K562 (cell line): ENCODE measurements at regions not wholly inside any gene's neighbourhood (a gene's known extent, or its start where the extent isn't known, plus 50 kb on each side); places are given as distances from the start of the nearest gene placed in this dataset.

Source experiments
- ATAC-seq: fragments of 200-7000 bp; cut with Tn5 transposase; 3 replicates; pipeline ENCODE4 v1.9.1; 2020; ENCODE audit warnings: moderate library complexity
- BruUV-seq: library from RNA; stranded (reverse); fragments of 400-500 nt; replicated peaks from 2 replicates; lab custom pipeline; 2021; lab: Mats Ljungman, UMichigan
- CTCF ChIA-PET: fragments of 300-600 bp; formaldehyde crosslinking; extraction: SDS; loops from one replicate; lab custom pipeline; 2021; ENCODE audit warnings: low intra/inter-chr PET ratio; lab: Yijun Ruan, JAX
- POLR2A ChIA-PET: fragments of 300-600, 350-650 bp; sonication (Branson Sonifier 250); formaldehyde crosslinking; extraction: SDS; loops from one replicate; lab custom pipeline; 2021; ENCODE audit warnings: antibody characterized with exemption, inconsistent platforms; lab: Yijun Ruan, JAX
- DNase-seq, 4 experiments: peaks; one replicate each; pipeline versions ENCODE4 v3.0.0 to v3.0.0-alpha.2; 2011 to 2018; ENCODE audit warnings: low spot score in 3 of 4, mixed read lengths in 3 of 4; ENCODE audit errors: extremely low read depth in 1 of 4
- FAIRE-seq: peaks from 2 replicates; lab custom pipeline; 2011; peaks lifted over from hg19 to GRCh38; lab: Jason Lieb, UNC
- H2AFZ ChIP-seq: 2 replicates; pipeline ENCODE4 v1.6.0; 2011; ENCODE audit warnings: low read depth, low read length, control low read depth, inconsistent platforms
- H3K27ac ChIP-seq: fragments of 200-600 bp; 3 replicates; pipeline ENCODE4 v1.8.0; 2011; ENCODE audit warnings: low read depth, mild to moderate bottlenecking, control low read depth, inconsistent platforms, low read length, moderate library complexity, mixed read lengths; ENCODE audit errors: extremely low read depth
- H3K27me3 ChIP-seq, 2 experiments: fragments of 300-600 bp in 1 of 2; 2 replicates in 1 of 2; 3 replicates in 1 of 2; pipeline versions ENCODE4 v1.6.0 to v1.8.0; 2011; ENCODE audit warnings: inconsistent platforms in 2 of 2, low read length in 2 of 2, mild to moderate bottlenecking in 1 of 2, mixed read lengths in 1 of 2, moderate library complexity in 1 of 2; ENCODE audit not compliant: control insufficient read depth in 2 of 2, insufficient read depth in 2 of 2
- H3K36me3 ChIP-seq: fragments of 300-600 bp; 3 replicates; pipeline ENCODE4 v1.8.0; 2011; ENCODE audit warnings: mild to moderate bottlenecking, low read length, inconsistent platforms; ENCODE audit not compliant: control insufficient read depth, insufficient read depth
- H3K4me1 ChIP-seq, 2 experiments: fragments of 200-600 bp in 1 of 2; replicated peaks in 1 of 2; 2 replicates in 1 of 2; 3 replicates in 1 of 2; pipeline versions ENCODE4 v1.5.1 to v1.8.0; 2011; ENCODE audit warnings: inconsistent platforms in 2 of 2, low read length in 2 of 2, mild to moderate bottlenecking in 1 of 2, mixed read lengths in 1 of 2, moderate library complexity in 1 of 2; ENCODE audit not compliant: control insufficient read depth in 2 of 2, insufficient read depth in 2 of 2
- H3K4me2 ChIP-seq: 2 replicates; pipeline ENCODE4 v1.6.1; 2011; ENCODE audit warnings: low read length, control low read depth, inconsistent platforms, mixed read lengths; ENCODE audit not compliant: insufficient read depth
- H3K4me3 ChIP-seq: fragments of 200-600 bp; sonication (generic), shearing (Covaris generic); 2 replicates; pipeline ENCODE4 v1.5.1; 2016; ENCODE audit warnings: control low read depth, inconsistent platforms
- H3K79me2 ChIP-seq: fragments of 200-600 bp; 3 replicates; pipeline ENCODE4 v1.8.0; 2011; ENCODE audit warnings: low read length, inconsistent platforms; ENCODE audit not compliant: control insufficient read depth, insufficient read depth
- H3K9ac ChIP-seq, 2 experiments: 2 replicates each; pipeline versions ENCODE4 v1.6.0 to v1.6.1; 2011; ENCODE audit warnings: low read depth in 2 of 2, low read length in 2 of 2, control low read depth in 1 of 2, inconsistent platforms in 1 of 2, mild to moderate bottlenecking in 1 of 2, mixed read lengths in 1 of 2; ENCODE audit not compliant: insufficient read depth in 1 of 2
- H3K9me1 ChIP-seq: one replicate; pipeline ENCODE4 v1.6.0; 2011; ENCODE audit warnings: inconsistent platforms, mild to moderate bottlenecking, low read length, moderate library complexity; ENCODE audit not compliant: control insufficient read depth, insufficient read depth
- H3K9me3 ChIP-seq: replicated peaks from 2 replicates; pipeline ENCODE4 v1.5.1; 2011; ENCODE audit warnings: low read depth, low read length, inconsistent platforms; ENCODE audit not compliant: control insufficient read depth, insufficient read depth
- H4K20me1 ChIP-seq: replicated peaks from 2 replicates; pipeline ENCODE4 v1.6.1; 2011; ENCODE audit warnings: low read length, inconsistent platforms, mixed read lengths; ENCODE audit not compliant: control insufficient read depth, insufficient read depth
- CHD1 ChIP-seq: fragments of 200-600 bp; sonication (generic); IDR thresholded peaks from one replicate; pipeline ENCODE4 v1.6.1; 2012; ENCODE audit warnings: mild to moderate bottlenecking, moderate library complexity, low read length, inconsistent platforms
- CSDE1 ChIP-seq, 2 experiments: fragments of 450-650 bp; IDR thresholded peaks; 2 replicates each; pipeline ENCODE4 v1.6.1; 2016; ENCODE audit warnings: mild to moderate bottlenecking in 1 of 2
- ELF2 ChIP-seq: fragments of 250-450 bp; sonication (Bioruptor Pico); IDR thresholded peaks from 2 replicates; pipeline ENCODE4 v1.5.0; 2021; ENCODE audit warnings: mild to moderate bottlenecking
- EP400 ChIP-seq: fragments of 450-650 bp; IDR thresholded peaks from 2 replicates; pipeline ENCODE4 v1.6.1; 2017; ENCODE audit warnings: antibody characterized with exemption, mild to moderate bottlenecking, moderate library complexity
- NCOA1 ChIP-seq: fragments of 450-650 bp; IDR thresholded peaks from 2 replicates; pipeline ENCODE4 v1.6.1; 2016; ENCODE audit warnings: low read depth
- POLR2H ChIP-seq: IDR thresholded peaks from 2 replicates; pipeline ENCODE4 v1.6.1; 2016; ENCODE audit warnings: missing genetic modification characterization, low read depth, mild to moderate bottlenecking, control low read depth, missing compliant biosample characterization, moderate library complexity
- RFX1 ChIP-seq: fragments of 450-650 bp; IDR thresholded peaks from 2 replicates; pipeline ENCODE4 v1.6.1; 2016; ENCODE audit warnings: mild to moderate bottlenecking, moderate library complexity
- SP1 ChIP-seq: sonication (generic); formaldehyde crosslinking; IDR thresholded peaks from 2 replicates; pipeline ENCODE4 v1.8.1; 2022; ENCODE audit warnings: mild to moderate bottlenecking, missing genetic modification reagents
- TRIM24 ChIP-seq, 2 experiments: fragments of 450-650 bp; IDR thresholded peaks; 2 replicates each; pipeline ENCODE4 v1.6.1; 2016
- U2AF2 ChIP-seq: fragments of 200-400 bp; formaldehyde crosslinking; optimal IDR thresholded peaks from 2 replicates; pipeline ENCODE3; 2017; ENCODE audit warnings: low read depth, mild to moderate bottlenecking, low read length
- ZNF3 ChIP-seq: fragments of 250-450 bp; sonication (Bioruptor Pico); IDR thresholded peaks from 2 replicates; pipeline ENCODE4 v1.5.0; 2021; ENCODE audit warnings: mild to moderate bottlenecking, moderate library complexity
- ZNF766 ChIP-seq: fragments of 200-800 bp; sonication (Bioruptor generic); conservative IDR thresholded peaks from 2 replicates; pipeline ENCODE4 v1.6.1; 2016; ENCODE audit warnings: missing genetic modification characterization, missing compliant biosample characterization
- WGBS: fragments of 100-300 bp; shearing (Covaris generic); methylation state at CpG from one replicate; pipeline ENCODE4 v1.1.6; 2016; ENCODE audit warnings: low coverage, mixed read lengths; ENCODE audit not compliant: insufficient coverage; ENCODE audit errors: missing lambda C conversion rate; 5-methylcytosine and 5-hydroxymethylcytosine counted together
- in situ Hi-C: fragments of 300-500 bp; cut with MboI; formaldehyde crosslinking; loops from 4 replicates; pipeline ENCODE4 v1.15.0; 2018; ENCODE audit warnings: inconsistent platforms, mixed read lengths
- intact Hi-C: fragments of 100-400 bp; cut with micrococcal nuclease; formaldehyde crosslinking; loops from 2 replicates; pipeline ENCODE4 v1.14.2; 2022
- TF ChIP-seq, protein P1 (sequence below): sonication (generic); formaldehyde crosslinking; IDR thresholded peaks from 2 replicates; pipeline ENCODE4 v1.8.0; 2022; ENCODE audit warnings: missing genetic modification reagents, mild to moderate bottlenecking, borderline replicate concordance
- TF ChIP-seq, protein P2 (sequence below): sonication (generic); formaldehyde crosslinking; IDR thresholded peaks from 2 replicates; pipeline ENCODE4 v1.8.0; 2023; ENCODE audit warnings: mild to moderate bottlenecking, missing genetic modification reagents

DNA sequence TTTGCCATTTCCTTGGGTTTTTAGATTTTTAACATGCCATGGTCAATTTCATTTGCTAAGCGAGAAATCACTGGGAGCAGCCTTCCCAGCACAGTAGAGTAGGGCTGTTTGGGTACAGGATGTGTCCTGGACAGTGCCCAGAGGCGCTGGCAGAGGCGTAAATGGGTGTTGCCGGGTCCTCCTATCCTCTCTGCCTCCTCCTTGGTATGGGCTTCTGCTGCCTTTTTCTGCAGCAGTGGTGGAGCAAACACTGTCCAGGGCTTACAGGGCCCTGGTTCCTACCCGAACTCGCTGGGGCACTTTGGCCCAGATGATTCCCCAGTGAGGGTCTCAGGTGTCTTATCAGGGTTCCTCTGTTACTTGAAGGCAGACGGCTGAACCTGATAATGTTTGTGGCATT lies 298.3 kb downstream of the RPS24 start:
- peaks cover 0 to 17% of the 10 kb centered on the region in 2 experiments; a peak in 1 of 5 replicates for H3K27me3 ChIP-seq
- FAIRE-seq, result no peak
- CTCF ChIA-PET, result no interaction called here
- H3K9ac ChIP-seq, result no peak overlapping the region
- in situ Hi-C loops, result no loop called here
- no peaks in the 10 kb centered on the region for H3K79me2 ChIP-seq
- WGBS, result under 1% methylated on average over 7 of the region's 7 CpGs
- DNase-seq, result no peak
- no peaks in the 10 kb centered on the region for H3K36me3 ChIP-seq
- no peak overlapping the region for H2AFZ ChIP-seq
- no peaks in the 10 kb centered on the region for H4K20me1 ChIP-seq
- no peak for TF ChIP-seq ZNF3
- H3K9me1 ChIP-seq, result no peaks in the 10 kb centered on the region
- no peak for ATAC-seq
- POLR2A ChIA-PET, result no interaction called here
- H3K4me3 ChIP-seq, result no peak overlapping the region
- no peak overlapping the region for H3K27ac ChIP-seq
- no peaks in the 10 kb centered on the region for H3K9me3 ChIP-seq
- intact Hi-C loops, result no loop called here
- no TSS peak for BruUV-seq
- no peaks in the 10 kb centered on the region for H3K4me1 ChIP-seq
- H3K4me2 ChIP-seq, result no peak overlapping the region

DNA sequence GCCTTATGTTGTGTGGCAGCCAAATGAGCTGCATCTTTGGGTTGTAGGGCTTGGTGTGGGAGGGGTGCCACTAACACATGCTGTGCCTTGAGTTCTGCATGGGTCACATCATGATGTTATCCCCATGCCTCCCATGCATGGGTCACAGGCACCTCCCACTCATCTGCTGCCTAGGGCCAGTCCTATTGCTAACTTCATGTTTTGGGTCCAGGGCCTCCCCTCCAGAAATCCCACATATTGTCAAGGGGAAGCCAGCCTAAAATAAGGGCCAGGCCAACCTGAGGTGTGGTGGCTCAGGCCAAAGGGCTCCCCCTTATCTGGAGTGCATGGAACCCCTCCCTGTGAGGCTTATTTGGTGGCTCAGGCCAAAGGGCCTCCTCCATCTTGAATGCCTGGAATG lies 299.0 kb downstream of the RPS24 start:
- Histone ChIP-seq H3K4me3 (no peak overlapping the region), H3K36me3 (no peaks in the 10 kb centered on the region), H3K27ac (no peak overlapping the region), H3K4me2 (no peak overlapping the region), H4K20me1 (no peaks in the 10 kb centered on the region), H2AFZ (no peak overlapping the region), H3K9me1 (no peaks in the 10 kb centered on the region), H3K9ac (no peak overlapping the region), H3K9me3 (no peaks in the 10 kb centered on the region), H3K79me2 (no peaks in the 10 kb centered on the region), H3K4me1 (no peaks in the 10 kb centered on the region), H3K27me3 (peaks cover 0 to 24% of the 10 kb centered on the region in 2 experiments; a peak in 2 of 5 replicates)
- intact Hi-C loops (no loop called here), in situ Hi-C loops (no loop called here)
- ATAC-seq, result no peak
- ChIA-PET POLR2A (no interaction called here), CTCF (no interaction called here)
- FAIRE-seq, result no peak
- TF ChIP-seq ZNF766 (CRISPR knock-in tag) (no peak), U2AF2 (no peak), EP400 (no peak), ELF2 (CRISPR knock-in tag) (no peak), NCOA1 (no peak), CHD1 (no peak), CSDE1 (IDR thresholded peaks at IDR 0.05) (no peak), RFX1 (no peak), POLR2H (no peak), SP1 (CRISPR knock-in tag) (no peak), TRIM24 (IDR thresholded peaks at IDR 0.05) (no peak)
- TF ChIP-seq, protein P1, sequence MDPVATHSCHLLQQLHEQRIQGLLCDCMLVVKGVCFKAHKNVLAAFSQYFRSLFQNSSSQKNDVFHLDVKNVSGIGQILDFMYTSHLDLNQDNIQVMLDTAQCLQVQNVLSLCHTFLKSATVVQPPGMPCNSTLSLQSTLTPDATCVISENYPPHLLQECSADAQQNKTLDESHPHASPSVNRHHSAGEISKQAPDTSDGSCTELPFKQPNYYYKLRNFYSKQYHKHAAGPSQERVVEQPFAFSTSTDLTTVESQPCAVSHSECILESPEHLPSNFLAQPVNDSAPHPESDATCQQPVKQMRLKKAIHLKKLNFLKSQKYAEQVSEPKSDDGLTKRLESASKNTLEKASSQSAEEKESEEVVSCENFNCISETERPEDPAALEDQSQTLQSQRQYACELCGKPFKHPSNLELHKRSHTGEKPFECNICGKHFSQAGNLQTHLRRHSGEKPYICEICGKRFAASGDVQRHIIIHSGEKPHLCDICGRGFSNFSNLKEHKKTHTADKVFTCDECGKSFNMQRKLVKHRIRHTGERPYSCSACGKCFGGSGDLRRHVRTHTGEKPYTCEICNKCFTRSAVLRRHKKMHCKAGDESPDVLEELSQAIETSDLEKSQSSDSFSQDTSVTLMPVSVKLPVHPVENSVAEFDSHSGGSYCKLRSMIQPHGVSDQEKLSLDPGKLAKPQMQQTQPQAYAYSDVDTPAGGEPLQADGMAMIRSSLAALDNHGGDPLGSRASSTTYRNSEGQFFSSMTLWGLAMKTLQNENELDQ (CRISPR knock-in tag), result no peak
- TF ChIP-seq, protein P2, sequence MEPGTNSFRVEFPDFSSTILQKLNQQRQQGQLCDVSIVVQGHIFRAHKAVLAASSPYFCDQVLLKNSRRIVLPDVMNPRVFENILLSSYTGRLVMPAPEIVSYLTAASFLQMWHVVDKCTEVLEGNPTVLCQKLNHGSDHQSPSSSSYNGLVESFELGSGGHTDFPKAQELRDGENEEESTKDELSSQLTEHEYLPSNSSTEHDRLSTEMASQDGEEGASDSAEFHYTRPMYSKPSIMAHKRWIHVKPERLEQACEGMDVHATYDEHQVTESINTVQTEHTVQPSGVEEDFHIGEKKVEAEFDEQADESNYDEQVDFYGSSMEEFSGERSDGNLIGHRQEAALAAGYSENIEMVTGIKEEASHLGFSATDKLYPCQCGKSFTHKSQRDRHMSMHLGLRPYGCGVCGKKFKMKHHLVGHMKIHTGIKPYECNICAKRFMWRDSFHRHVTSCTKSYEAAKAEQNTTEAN (CRISPR knock-in tag), result no peak
- no TSS peak for BruUV-seq
- no peak for DNase-seq
